SH-SY5Y (cell line): ENCODE measurements at regions not wholly inside any gene's neighbourhood (a gene's known extent, or its start where the extent isn't known, plus 50 kb on each side); places are given as distances from the start of the nearest gene placed in this dataset.

Experiments used
- GATA2 ChIP-seq: IDR thresholded peaks from 2 replicates; pipeline ENCODE4 v1.6.1; 2011; ENCODE audit warnings: mild to moderate bottlenecking, low read depth, low read length
- GATA3 ChIP-seq: IDR thresholded peaks from 2 replicates; pipeline ENCODE4 v1.6.1; 2011; ENCODE audit warnings: low read depth, mild to moderate bottlenecking, low read length, moderate library complexity

DNA sequence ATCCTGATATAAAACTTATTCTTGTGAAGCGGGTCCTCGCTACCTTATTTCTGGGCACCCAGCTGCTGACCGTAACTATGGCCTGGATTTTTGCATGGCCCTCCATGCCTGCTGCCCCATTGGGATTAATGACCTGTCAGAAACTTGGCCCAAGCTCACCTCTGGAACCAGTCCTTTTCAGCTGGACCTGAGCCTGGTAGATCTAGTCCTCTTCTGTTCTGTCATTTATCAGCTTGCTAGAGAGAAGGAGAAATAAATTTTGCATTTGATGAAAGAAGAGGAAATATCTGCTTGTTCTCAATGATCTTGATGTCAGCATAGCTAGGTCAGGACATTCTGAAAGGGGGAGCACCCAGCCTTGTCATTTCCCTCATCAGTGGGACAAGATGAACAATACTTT is 387.8 kb upstream of the LARGE1 start:
- TF ChIP-seq GATA2 (no peak), GATA3 (no peak)
